Esophagus muscularis mucosa (tissue), 4 donors: ENCODE measurements at regions not wholly inside any gene's neighbourhood (a gene's known extent, or its start where the extent isn't known, plus 50 kb on each side); places are given as distances from the start of the nearest gene placed in this dataset.

Experiments
- DNase-seq: peaks from one replicate; pipeline ENCODE4 v3.0.0-alpha.2; 2017; ENCODE audit errors: extremely low spot score
- H3K27ac ChIP-seq, 4 donors: fragments of 200-600 bp; sonication (generic); replicated peaks in 1 of 4; 1 replicate in 3 of 4; 2 replicates in 1 of 4; pipeline ENCODE4 v1.5.1; 2016 to 2019; ENCODE audit warnings: mild to moderate bottlenecking in 1 of 4
- H3K27me3 ChIP-seq, 4 donors: fragments of 200-600 bp; sonication (generic); one replicate each; pipeline versions ENCODE4 v1.5.1 to v1.6.0; 2016 to 2019
- H3K36me3 ChIP-seq, 4 donors: fragments of 200-600 bp; sonication (generic); one replicate each; pipeline ENCODE4 v1.5.1; 2016 to 2019
- H3K4me1 ChIP-seq, 4 donors: fragments of 200-600 bp; sonication (generic); one replicate each; pipeline ENCODE4 v1.5.1; 2016 to 2019
- H3K4me3 ChIP-seq, 4 donors: fragments of 200-600 bp; sonication (generic); 1 replicate in 2 of 4; 2 replicates in 2 of 4; pipeline ENCODE4 v1.5.1; 2016 to 2019; ENCODE audit warnings: mild to moderate bottlenecking in 4 of 4, moderate library complexity in 1 of 4
- H3K9me3 ChIP-seq, 4 donors: fragments of 200-600 bp; sonication (generic); 1 replicate in 3 of 4; 2 replicates in 1 of 4; pipeline ENCODE4 v1.5.1; 2016 to 2019
- CTCF ChIP-seq, 3 experiments: fragments of 200-600 bp in 2 of 3; fragments of 450-650 bp in 1 of 3; sonication (generic) in 2 of 3; IDR thresholded peaks; one replicate each; pipeline ENCODE4 v1.5.1; 2017 to 2019; ENCODE audit warnings: antibody characterized with exemption in 3 of 3, mild to moderate bottlenecking in 2 of 3, moderate library complexity in 1 of 3
- EP300 ChIP-seq: sonication (generic); formaldehyde crosslinking; IDR thresholded peaks from one replicate; pipeline ENCODE4 v1.6.1; 2017; ENCODE audit warnings: antibody characterized with exemption
- POLR2A ChIP-seq: fragments of 450-650 bp; IDR thresholded peaks from one replicate; pipeline ENCODE4 v1.6.1; 2017; ENCODE audit warnings: antibody characterized with exemption, moderate library complexity, mild to moderate bottlenecking, low read depth
- POLR2AphosphoS5 ChIP-seq, 2 donors: sonication (generic); formaldehyde crosslinking; IDR thresholded peaks; one replicate each; pipeline ENCODE4 v1.6.1; 2017; ENCODE audit warnings: antibody characterized with exemption in 2 of 2
- WGBS: methylation state at CpG from one replicate; pipeline ENCODE4 v1.1.5; 2018; 5-methylcytosine and 5-hydroxymethylcytosine counted together
- intact Hi-C: fragments of 100-400 bp; cut with DNase I; formaldehyde crosslinking; loops from one replicate; pipeline ENCODE4 v1.15.1; 2023

- no peak for DNase-seq
- Histone ChIP-seq H3K4me1 (no peaks in the 10 kb centered on the region), H3K9me3 (no peaks in the 10 kb centered on the region), H3K27ac (no peak overlapping the region), H3K36me3 (no peaks in the 10 kb centered on the region), H3K27me3 (no peaks in the 10 kb centered on the region), H3K4me3 (no peak overlapping the region)
- TF ChIP-seq EP300 (no peak), CTCF (IDR thresholded peaks at IDR 0.05) (no peak)
- intact Hi-C loops, result no loop called here
- WGBS, result 71% methylated on average over 5 of the region's 5 CpGs
Observed at GRCh38 chr9:78502566-78502965, 205.6 kb downstream of the PSAT1 start.

- intact Hi-C loops, result no loop called here
- TF ChIP-seq EP300 (no peak), CTCF (IDR thresholded peaks at IDR 0.05) (no peak)
- Histone ChIP-seq H3K9me3 (no peaks in the 10 kb centered on the region), H3K4me3 (no peak overlapping the region), H3K27ac (no peak overlapping the region), H3K36me3 (no peaks in the 10 kb centered on the region), H3K4me1 (no peaks in the 10 kb centered on the region), H3K27me3 (no peaks in the 10 kb centered on the region)
- DNase-seq, result no peak
- 91% methylated on average over 2 of the region's 2 CpGs for WGBS
Observed at GRCh38 chr9:78505546-78505945, 208.6 kb downstream of the PSAT1 start.

GRCh38 chr9:78507037-78507436, 210.1 kb downstream of the PSAT1 start:
- Histone ChIP-seq H3K27ac (no peak overlapping the region), H3K4me3 (no peak overlapping the region), H3K27me3 (no peaks in the 10 kb centered on the region), H3K4me1 (no peaks in the 10 kb centered on the region), H3K36me3 (no peaks in the 10 kb centered on the region), H3K9me3 (peaks cover 0 to 3% (median 0%) of the 10 kb centered on the region in 4 donors)
- intact Hi-C loops, result no loop called here
- no peak for DNase-seq
- WGBS, result 25% methylated on average over 5 of the region's 5 CpGs
- TF ChIP-seq CTCF (IDR thresholded peaks at IDR 0.05) (no peak), POLR2A (no peak), POLR2AphosphoS5 (IDR thresholded peaks at IDR 0.05) (no peak), EP300 (no peak)

GRCh38 chr9:78510035-78510434, 213.1 kb downstream of the PSAT1 start:
- Histone ChIP-seq H3K4me3 (no peak overlapping the region), H3K36me3 (no peaks in the 10 kb centered on the region), H3K27ac (no peak overlapping the region), H3K4me1 (no peaks in the 10 kb centered on the region), H3K27me3 (no peaks in the 10 kb centered on the region), H3K9me3 (peaks cover 0 to 4% (median 0%) of the 10 kb centered on the region in 4 donors)
- intact Hi-C loops, result no loop called here
- TF ChIP-seq CTCF (IDR thresholded peaks at IDR 0.05) (no peak), EP300 (no peak), POLR2AphosphoS5 (IDR thresholded peaks at IDR 0.05) (no peak), POLR2A (no peak)
- 86% methylated on average over 4 of the region's 4 CpGs for WGBS
- no peak for DNase-seq

- no peak for DNase-seq
- intact Hi-C loops, result no loop called here
- Histone ChIP-seq H3K27me3 (no peaks in the 10 kb centered on the region), H3K9me3 (peaks cover 0 to 31% (median 9%) of the 10 kb centered on the region in 4 donors), H3K36me3 (no peaks in the 10 kb centered on the region), H3K27ac (no peak overlapping the region), H3K4me3 (no peak overlapping the region), H3K4me1 (no peaks in the 10 kb centered on the region)
- 45% methylated on average over 1 of the region's 1 CpG for WGBS
- no peak for TF ChIP-seq EP300
- TF ChIP-seq POLR2AphosphoS5 (IDR thresholded peaks at IDR 0.05), result no peak
- no peak for TF ChIP-seq POLR2A
- TF ChIP-seq CTCF (IDR thresholded peaks at IDR 0.05), result no peak
Observed at GRCh38 chr9:78515108-78515507, 218.2 kb downstream of the PSAT1 start.
